HFF-Myc (cell line): ENCODE measurements at regions not wholly inside any gene's neighbourhood (a gene's known extent, or its start where the extent isn't known, plus 50 kb on each side); places are given as distances from the start of the nearest gene placed in this dataset.

Experiments used
- DNase-seq: peaks from one replicate; pipeline ENCODE4 v3.0.0-alpha.2; 2011; ENCODE audit warnings: low read depth; ENCODE audit errors: extremely low read depth
- H3K4me3 ChIP-seq: replicated peaks from 2 replicates; pipeline ENCODE4 v1.5.1; 2011; ENCODE audit warnings: low read depth, mild to moderate bottlenecking, control low read depth, low read length
- CTCF ChIP-seq: IDR thresholded peaks from 2 replicates; pipeline ENCODE4 v1.5.1; 2012; ENCODE audit warnings: mild to moderate bottlenecking, low read depth, low read length, control low read depth; ENCODE audit errors: missing control alignments

GRCh38 chr6:90849686-90850085 lies 262.8 kb upstream of the MAP3K7 start:
- no peak for TF ChIP-seq CTCF
- DNase-seq, result no peak
- no peak overlapping the region for H3K4me3 ChIP-seq

- no peak overlapping the region for H3K4me3 ChIP-seq
- TF ChIP-seq CTCF, result no peak
- DNase-seq, result no peak
Observed at GRCh38 chr6:90846824-90847223, 260.0 kb upstream of the MAP3K7 start.

DNA sequence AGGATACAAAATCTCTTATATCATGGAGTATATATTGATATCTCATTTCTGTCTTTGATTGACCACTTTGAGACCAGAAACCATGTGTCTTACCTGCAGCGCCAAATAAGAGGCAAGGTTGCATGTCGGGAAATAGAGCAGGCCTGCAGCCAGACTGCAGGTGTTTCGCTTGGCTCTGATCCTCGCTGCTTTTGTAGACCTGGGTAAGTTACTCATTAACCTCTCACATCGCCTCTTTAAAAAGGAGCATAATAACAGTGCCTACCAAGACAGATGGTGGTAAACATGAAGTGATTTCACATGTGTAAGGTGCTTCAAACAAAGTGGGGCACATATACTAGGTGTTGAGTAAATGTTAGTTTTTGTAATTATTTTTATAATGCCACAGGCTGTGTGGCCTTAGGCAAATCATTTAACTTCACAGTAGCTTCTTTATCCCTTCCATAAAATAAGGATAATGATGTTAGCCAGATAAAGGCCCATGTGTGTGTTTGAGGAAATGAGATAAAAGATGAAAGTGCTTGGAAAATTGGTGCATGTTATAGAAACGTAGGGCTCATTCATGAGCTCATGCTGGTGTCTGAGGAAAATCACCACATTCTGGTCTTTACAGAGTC lies 248.8 kb upstream of the MAP3K7 start:
- no peak for DNase-seq
- no peak for TF ChIP-seq CTCF

GRCh38 chr6:90829311-90829710 lies 242.4 kb upstream of the MAP3K7 start:
- H3K4me3 ChIP-seq, result no peak overlapping the region
- no peak for TF ChIP-seq CTCF
- no peak for DNase-seq

More for the DNA sequence above, 248.8 kb upstream of the MAP3K7 start:
- H3K4me3 ChIP-seq, result no peak overlapping the region

DNA sequence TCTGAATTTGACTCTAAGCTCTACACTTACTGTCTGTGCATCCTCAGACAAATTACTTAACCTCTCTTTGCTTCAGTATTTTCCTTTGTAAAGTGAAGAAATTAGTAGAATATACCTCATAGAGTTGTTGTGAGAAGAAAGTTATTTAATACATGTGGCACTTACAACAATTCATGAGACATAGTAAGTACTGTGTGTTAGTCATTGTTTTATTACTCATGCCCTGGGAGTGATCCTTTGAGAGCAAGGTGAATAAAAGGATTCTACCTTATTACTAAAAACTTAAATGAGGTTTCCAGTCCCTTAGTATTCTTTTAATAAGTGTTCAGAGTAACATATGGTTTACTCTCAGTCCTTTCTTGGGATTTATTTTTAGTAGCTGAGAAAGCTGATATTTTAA lies 233.6 kb upstream of the MAP3K7 start:
- no peak overlapping the region for H3K4me3 ChIP-seq
- DNase-seq, result no peak
- no peak for TF ChIP-seq CTCF

DNA sequence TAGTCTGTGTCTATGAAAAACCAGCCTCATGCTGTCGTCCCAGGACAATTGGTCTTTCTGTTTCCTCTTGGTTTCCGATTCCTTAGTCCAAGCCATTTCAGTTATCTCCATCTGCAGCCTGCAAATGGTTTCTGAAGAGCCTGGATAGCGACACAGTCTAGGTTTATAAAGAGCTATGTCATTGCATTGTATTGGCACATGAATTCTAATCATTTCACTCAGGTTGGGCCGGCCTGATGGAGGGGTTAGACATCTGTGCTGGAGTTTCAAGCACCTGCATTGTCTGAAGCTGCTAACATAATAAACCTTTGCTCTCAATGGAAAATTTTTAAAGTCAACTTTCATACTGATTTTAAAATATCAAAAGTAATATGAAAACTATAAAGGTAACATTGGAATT lies 232.6 kb upstream of the MAP3K7 start:
- no peak for TF ChIP-seq CTCF
- DNase-seq, result no peak
- no peak overlapping the region for H3K4me3 ChIP-seq

- no peak overlapping the region for H3K4me3 ChIP-seq
- no peak for TF ChIP-seq CTCF
- DNase-seq, result no peak
Observed at GRCh38 chr6:90818163-90818562, 231.3 kb upstream of the MAP3K7 start.
